ENCODE measurements at regions not wholly inside any gene's neighbourhood (a gene's known extent, or its start where the extent isn't known, plus 50 kb on each side); places are given as distances from the start of the nearest gene placed in this dataset.
"Not testable (repeated sequence)": the region's sequence is repeated elsewhere in the genome, so short reads cannot be mapped to it uniquely, and the experiment has no call there.

GRCh38 chr4:1522606-1523005 lies 116.4 kb upstream of the NKX1-1 start:
- DNase-seq, result no peak

GRCh38 chr4:1521821-1522361 lies 115.6 kb upstream of the NKX1-1 start:
- no peak for DNase-seq

GRCh38 chr4:1520795-1521576 lies 114.7 kb upstream of the NKX1-1 start:
- not testable (repeated sequence) for DNase-seq

- no peak for DNase-seq
Measured at GRCh38 chr4:1519787-1520661, 113.8 kb upstream of the NKX1-1 start.

DNA sequence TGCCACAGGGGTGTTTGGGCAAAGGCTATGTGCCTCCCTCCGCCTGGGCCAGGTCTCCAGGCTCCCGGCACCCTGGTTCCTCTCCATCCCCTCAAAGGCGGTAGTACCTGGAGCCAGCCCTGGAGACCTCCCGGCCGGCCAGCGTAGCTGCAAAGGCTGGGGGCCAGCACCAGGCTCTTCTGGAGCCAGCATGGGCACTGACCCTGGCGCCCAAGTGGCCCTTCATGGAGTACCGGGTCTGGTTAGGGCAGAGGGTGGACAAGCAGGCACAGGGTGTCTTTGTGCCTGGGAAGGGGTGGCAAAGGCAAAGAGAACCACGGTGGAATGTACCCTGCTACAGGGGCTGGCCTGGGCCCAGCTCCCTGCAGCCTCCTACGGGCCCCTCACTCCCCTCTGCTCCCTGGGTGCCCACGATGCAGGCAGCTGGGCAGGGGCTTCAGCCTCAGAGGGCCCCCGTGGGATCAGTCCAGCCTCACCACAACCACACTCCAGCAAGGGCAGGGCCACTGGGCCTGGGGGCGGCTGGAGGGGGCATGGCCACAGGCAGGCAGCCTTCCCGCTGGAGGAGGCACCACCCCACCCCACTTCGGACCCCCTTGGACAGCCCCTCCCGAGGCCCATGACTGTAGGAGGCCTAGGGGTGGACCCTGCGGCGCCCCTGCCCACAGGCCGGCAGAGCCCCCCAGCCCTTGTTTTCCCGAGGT lies 112.9 kb upstream of the NKX1-1 start:
- no peak for DNase-seq

GRCh38 chr4:1517592-1518411 lies 111.6 kb upstream of the NKX1-1 start:
- no peak for DNase-seq

GRCh38 chr4:1516881-1517480 lies 110.7 kb upstream of the NKX1-1 start:
- no peak for DNase-seq

GRCh38 chr4:1516261-1516660 lies 110.0 kb upstream of the NKX1-1 start:
- no peak for DNase-seq

DNA sequence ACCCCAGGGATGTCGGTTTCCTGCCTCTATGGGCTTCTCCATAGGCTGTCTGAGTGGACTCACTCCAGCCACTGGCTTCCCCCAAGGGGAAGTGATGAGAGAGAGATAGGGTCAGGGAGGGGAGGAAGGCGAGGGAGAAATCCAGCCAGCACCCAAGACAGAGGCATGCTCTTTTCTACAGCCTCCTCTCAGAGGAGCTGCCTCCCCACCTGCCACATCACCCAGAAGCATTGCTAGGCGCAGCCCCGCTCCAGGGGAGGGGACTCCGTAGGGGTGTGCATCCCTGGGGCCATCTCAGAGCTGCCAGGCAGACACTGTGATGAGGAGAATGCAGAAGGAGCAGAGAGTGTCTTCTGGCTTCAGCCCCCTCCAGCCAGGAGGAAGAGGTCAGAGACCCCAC lies 109.5 kb upstream of the NKX1-1 start:
- DNase-seq, result no peak

DNA sequence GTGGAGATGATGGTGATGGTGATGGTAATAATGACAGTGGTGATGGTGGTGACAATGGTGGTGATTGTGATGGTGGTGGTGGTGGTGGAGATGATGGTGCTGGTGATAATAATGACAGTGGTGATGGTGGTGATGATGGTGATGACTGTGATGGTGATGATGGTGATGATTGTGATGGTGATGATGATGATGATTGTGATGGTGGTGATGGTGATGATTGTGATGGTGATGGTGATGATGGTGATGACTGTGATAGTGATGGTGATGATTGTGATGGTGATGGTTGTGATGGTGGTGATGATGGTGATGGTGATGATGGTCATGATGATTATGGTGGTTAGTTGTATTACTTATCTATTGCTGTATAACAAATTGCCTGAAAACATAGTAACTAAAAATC lies 108.9 kb upstream of the NKX1-1 start:
- no peak for DNase-seq

DNA sequence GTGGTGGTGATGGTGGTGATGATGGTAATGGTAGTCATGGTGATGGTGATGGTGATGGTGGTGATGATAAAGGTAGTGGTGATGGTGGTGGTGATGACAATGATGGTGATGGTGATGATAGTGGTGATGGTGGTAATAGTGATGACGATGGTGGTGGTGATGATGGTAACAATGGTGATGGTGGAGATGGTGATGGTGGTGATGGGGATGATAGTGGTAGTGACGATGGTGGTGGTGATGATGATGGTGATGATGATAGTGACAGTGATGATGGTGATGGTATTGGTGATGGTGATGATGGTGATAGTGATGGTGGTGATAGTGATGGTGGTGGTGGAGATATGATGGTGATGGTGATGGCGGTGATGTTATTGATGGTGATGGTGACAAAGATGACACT lies 108.4 kb upstream of the NKX1-1 start:
- no peak for DNase-seq

GRCh38 chr4:1513936-1514483 lies 107.8 kb upstream of the NKX1-1 start:
- no peak for DNase-seq

- peak; percentile 44 for DNase-seq
Measured at GRCh38 chr4:1512738-1513660, 106.8 kb upstream of the NKX1-1 start.

- DNase-seq, result no peak
Measured at GRCh38 chr4:1512051-1512737, 106.0 kb upstream of the NKX1-1 start.

DNA sequence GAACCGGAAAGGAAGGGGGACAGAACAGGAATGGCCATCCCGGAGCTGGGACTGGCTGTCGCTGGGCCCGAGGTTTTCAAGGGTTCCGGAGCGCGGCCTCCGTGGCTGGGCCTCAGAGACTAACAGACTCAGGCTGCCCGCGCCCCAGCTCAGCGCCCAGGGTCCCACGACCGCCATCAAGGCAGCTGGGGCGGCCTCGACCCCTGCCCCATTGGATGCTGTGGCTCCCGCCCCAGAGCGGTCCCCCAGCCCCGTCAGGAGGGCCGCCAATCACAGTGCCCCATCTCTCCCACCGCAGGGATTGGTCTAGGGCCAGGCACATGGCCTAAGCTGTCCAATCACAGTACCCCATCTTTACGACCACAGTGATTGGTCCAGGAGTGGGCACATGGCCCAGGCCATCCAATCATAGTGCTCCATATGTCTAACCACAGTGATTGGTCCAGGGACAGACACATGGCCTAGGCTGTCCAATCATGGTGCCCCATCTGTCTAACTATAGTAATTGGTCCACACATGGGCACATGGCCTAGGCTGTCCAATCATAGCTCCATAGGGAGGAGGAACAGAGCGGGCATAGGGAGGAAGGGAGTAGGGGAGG lies 105.3 kb upstream of the NKX1-1 start:
- peak; percentile 56 for DNase-seq

DNA sequence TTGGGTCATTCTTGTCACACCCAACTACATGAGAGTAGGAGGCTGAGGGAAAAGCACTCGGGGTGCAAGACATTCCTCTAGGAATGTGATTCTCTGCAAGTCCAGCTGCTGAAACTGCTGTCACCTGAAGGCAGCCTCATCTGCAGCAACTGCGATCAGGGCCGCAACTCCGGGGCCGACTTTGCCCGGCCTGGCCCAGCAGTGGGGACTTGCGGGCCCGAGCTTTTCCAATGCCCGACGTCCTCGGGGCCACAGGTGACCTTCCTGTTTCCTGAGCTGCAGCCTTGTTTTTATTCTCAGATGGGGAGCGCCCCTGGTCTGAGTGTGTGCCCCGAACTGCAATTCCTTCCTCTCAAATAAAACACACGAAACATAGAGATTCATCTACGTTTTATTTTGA lies 104.7 kb upstream of the NKX1-1 start:
- no peak for DNase-seq

DNA sequence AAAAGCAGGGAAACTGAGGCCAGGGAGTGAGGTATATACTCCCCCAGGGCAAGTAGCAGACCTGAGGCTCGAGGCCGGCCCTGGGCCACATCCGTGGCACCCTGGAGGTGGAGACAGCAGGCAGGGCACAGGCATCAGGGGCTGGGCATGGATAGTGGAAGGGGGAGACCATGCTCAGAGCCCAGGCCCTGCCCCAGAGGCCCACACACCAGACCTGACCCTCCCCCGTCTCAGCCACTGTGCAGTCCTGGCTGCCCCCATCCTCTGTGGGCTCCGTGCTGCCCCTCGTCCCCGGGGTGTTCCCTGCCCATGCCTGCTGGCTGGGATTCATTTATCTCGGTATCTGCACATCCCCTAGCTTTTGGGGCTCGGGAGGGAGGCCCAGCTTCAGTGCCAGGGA lies 103.1 kb upstream of the NKX1-1 start:
- DNase-seq, result no peak

- no peak for DNase-seq
Measured at GRCh38 chr4:1508161-1509160, 102.2 kb upstream of the NKX1-1 start.
